GM06990 (cell line): ENCODE measurements at regions not wholly inside any gene's neighbourhood (a gene's known extent, or its start where the extent isn't known, plus 50 kb on each side); places are given as distances from the start of the nearest gene placed in this dataset.

Experiments used
- DNase-seq: peaks from one replicate; pipeline ENCODE4 v3.0.0-alpha.2; 2011; ENCODE audit not compliant: insufficient read length; ENCODE audit errors: extremely low read depth
- H3K27me3 ChIP-seq: replicated peaks from 2 replicates; pipeline ENCODE4 v1.6.0; 2011; ENCODE audit warnings: low read length; ENCODE audit not compliant: control insufficient read depth, insufficient read depth
- H3K36me3 ChIP-seq: 2 replicates; pipeline ENCODE4 v1.5.1; 2011; ENCODE audit warnings: low read length; ENCODE audit not compliant: control insufficient read depth, insufficient read depth
- H3K4me3 ChIP-seq: replicated peaks from 2 replicates; pipeline ENCODE4 v1.5.1; 2011; ENCODE audit warnings: low read depth, mild to moderate bottlenecking, control low read depth, low read length
- TF ChIP-seq, protein P1 (sequence below): IDR thresholded peaks from 2 replicates; pipeline ENCODE4 v1.5.1; 2011; ENCODE audit warnings: low read length, control low read depth, mild to moderate bottlenecking, inconsistent platforms; ENCODE audit not compliant: insufficient read depth, poor library complexity, severe bottlenecking

- no peak for DNase-seq
- Histone ChIP-seq H3K4me3 (no peak overlapping the region), H3K36me3 (no peaks in the 10 kb centered on the region), H3K27me3 (no peaks in the 10 kb centered on the region)
- TF ChIP-seq, protein P1, sequence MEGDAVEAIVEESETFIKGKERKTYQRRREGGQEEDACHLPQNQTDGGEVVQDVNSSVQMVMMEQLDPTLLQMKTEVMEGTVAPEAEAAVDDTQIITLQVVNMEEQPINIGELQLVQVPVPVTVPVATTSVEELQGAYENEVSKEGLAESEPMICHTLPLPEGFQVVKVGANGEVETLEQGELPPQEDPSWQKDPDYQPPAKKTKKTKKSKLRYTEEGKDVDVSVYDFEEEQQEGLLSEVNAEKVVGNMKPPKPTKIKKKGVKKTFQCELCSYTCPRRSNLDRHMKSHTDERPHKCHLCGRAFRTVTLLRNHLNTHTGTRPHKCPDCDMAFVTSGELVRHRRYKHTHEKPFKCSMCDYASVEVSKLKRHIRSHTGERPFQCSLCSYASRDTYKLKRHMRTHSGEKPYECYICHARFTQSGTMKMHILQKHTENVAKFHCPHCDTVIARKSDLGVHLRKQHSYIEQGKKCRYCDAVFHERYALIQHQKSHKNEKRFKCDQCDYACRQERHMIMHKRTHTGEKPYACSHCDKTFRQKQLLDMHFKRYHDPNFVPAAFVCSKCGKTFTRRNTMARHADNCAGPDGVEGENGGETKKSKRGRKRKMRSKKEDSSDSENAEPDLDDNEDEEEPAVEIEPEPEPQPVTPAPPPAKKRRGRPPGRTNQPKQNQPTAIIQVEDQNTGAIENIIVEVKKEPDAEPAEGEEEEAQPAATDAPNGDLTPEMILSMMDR: no peak
Measured at GRCh38 chr6:54018722-54019121, 92.5 kb upstream of the MLIP start.

- Histone ChIP-seq H3K27me3 (no peaks in the 10 kb centered on the region), H3K4me3 (no peak overlapping the region), H3K36me3 (no peaks in the 10 kb centered on the region)
- TF ChIP-seq, protein P1: no peak
- no peak for DNase-seq
Measured at GRCh38 chr6:54019860-54020259, 91.4 kb upstream of the MLIP start.

GRCh38 chr6:54020334-54020733 lies 90.9 kb upstream of the MLIP start:
- DNase-seq: no peak
- no peak overlapping the region for H3K4me3 ChIP-seq
- TF ChIP-seq, protein P1: no peak
- H3K27me3 ChIP-seq: no peaks in the 10 kb centered on the region
- H3K36me3 ChIP-seq: no peaks in the 10 kb centered on the region

DNA sequence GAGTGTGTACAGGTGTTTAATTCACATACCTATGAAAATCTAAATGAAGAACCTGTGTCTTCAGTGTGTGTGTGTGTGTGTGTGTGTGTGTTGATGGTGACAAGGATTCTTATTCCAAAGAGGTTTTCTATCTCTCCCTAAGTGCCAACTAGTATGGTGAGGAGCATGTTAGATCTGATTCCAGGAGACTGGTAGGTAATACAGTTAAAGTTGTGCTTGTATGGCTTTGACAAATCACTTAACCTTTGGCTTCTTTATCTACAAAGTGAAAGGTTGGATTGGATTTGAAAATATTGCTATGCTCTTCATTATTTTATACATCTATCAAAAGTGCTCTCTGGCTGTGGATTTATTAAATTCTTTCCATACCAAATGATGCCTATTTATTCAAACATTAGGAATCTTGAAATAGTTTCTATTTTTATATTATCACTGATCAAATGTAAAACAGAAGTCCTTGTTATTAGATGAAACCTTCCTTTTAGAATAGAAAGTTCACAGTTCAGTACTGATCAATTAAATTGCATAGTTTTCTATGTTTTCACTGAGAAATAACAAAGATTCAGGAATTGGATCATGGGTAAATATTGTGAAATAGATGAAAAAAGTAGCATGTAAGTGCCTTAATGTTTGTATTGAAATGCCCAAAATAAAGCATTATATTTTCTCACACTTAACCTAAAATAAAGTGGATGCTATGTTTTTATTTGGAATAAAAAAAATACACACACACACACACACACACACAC lies 84.4 kb upstream of the MLIP start:
- DNase-seq: no peak
- Histone ChIP-seq H3K36me3 (no peaks in the 10 kb centered on the region), H3K27me3 (no peaks in the 10 kb centered on the region), H3K4me3 (no peak overlapping the region)
- TF ChIP-seq, protein P1: no peak

GRCh38 chr6:54028170-54028569 lies 83.1 kb upstream of the MLIP start:
- TF ChIP-seq, protein P1: no peak
- no peak for DNase-seq
- Histone ChIP-seq H3K36me3 (no peaks in the 10 kb centered on the region), H3K4me3 (no peak overlapping the region), H3K27me3 (no peaks in the 10 kb centered on the region)

DNA sequence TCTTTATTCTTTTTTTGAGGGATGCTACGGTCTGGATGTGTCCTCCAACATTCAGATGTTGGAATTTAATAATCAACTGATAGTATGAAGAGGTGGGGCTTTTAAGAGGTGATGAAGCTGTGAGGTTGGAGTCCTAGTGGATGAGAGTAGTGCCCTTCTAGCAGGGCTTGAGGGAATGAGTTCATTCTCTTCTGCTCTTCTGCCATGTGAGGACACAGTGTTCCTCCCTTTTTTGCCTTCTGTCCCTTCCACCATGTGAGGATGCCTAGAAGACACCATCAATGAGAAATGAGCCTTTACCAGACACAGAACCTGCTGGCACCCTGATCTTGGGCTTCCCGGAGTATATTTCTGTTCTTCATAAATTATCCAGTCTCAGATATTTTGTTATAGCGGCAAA lies 82.1 kb upstream of the MLIP start:
- H3K36me3 ChIP-seq: no peaks in the 10 kb centered on the region
- H3K27me3 ChIP-seq: no peaks in the 10 kb centered on the region
- TF ChIP-seq, protein P1: no peak
- no peak overlapping the region for H3K4me3 ChIP-seq
- no peak for DNase-seq
